ENCODE measurements at regions not wholly inside any gene's neighbourhood (a gene's known extent, or its start where the extent isn't known, plus 50 kb on each side); places are given as distances from the start of the nearest gene placed in this dataset.
"Not testable (repeated sequence)": the region's sequence is repeated elsewhere in the genome, so short reads cannot be mapped to it uniquely, and the experiment has no call there.

- DNase-seq (ENCODE audit: low read depth): no peak
These were observed 231.5 kb upstream of the TARS1 start for GRCh38 chr5:33209252-33209651.

- not testable (repeated sequence) for DNase-seq (ENCODE audit: low read depth)
These were observed 230.5 kb upstream of the TARS1 start for GRCh38 chr5:33210221-33210620.

DNA sequence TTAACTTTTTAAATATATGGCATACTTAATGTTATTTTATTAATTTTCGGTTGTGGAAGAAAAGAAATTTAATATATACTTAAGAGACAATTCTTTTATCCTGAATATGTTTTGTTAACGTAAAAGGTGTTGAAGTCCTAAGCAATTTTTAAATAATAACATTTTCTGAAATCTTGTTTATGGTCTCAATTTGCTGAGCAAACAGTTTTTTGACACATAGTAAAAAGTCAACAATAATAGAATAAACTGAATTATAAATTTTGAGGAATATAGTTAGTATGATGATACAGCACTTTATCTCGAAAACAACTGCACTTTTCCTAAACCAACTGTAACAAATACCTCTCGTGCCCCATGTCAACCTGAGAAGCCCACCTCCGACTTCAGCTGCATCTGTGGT, 229.8 kb upstream of the TARS1 start:
- DNase-seq (ENCODE audit: low read depth): no peak

DNA sequence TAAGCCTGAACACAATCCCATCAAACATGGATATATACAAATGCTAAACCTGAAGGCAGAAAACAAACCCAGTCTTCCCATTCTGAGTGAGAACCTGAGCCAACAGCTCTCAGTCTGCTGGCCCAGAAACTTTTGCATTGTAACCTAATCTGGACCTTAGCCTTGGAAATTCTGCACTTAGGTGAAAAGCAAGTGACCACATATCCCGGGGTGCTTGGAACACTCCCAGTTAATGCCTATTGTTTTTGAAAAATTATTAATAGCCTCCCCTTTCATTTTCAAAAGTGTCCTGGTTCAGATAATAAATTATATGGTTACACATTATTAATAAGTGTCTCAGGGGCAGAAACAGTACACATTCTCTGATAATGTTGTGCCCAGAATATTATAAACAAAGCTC, 228.3 kb upstream of the TARS1 start:
- DNase-seq (ENCODE audit: low read depth): no peak

GRCh38 chr5:33212900-33213299, 227.9 kb upstream of the TARS1 start:
- no peak for DNase-seq (ENCODE audit: low read depth)

GRCh38 chr5:33223563-33224284, 217.0 kb upstream of the TARS1 start:
- DNase-seq (ENCODE audit: low read depth): no peak

DNA sequence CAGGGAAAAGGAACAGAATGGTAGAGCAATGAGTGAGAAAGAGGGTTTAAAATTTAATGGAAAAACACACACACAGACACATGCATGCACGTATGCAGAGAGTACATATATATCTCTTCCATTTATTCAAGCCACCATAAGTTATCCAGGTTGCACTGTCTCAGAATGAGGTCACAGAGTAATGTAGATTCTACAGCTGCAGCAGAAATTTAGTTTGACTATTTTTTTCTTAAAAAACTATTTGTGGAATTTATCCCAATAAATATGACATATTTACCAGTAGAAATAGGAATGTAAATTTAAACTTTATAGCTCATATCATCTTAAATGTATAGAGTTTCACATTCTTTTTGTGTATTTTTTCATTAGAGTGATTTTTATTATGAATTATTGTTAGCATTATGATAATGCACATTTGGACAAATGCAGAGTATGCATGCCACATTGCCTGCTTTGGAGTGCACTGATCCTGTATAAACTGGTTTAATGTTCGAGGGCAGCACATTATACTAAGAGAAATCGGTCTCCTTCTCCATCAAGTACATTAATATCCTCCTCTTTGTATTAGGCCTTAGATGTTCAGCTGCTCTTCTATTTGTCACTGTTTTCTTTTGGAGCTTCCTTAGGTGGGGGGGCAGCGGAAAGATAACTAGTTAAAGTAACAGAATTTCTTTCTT, 216.3 kb upstream of the TARS1 start:
- no peak for DNase-seq (ENCODE audit: low read depth)

GRCh38 chr5:33227247-33227646, 213.5 kb upstream of the TARS1 start:
- DNase-seq (ENCODE audit: low read depth): no peak

- no peak for DNase-seq (ENCODE audit: low read depth)
These were observed 213.0 kb upstream of the TARS1 start for GRCh38 chr5:33227746-33228145.

GRCh38 chr5:33228149-33228548, 212.6 kb upstream of the TARS1 start:
- DNase-seq (ENCODE audit: low read depth): no peak

- no peak for DNase-seq (ENCODE audit: low read depth)
These were observed 211.5 kb upstream of the TARS1 start for GRCh38 chr5:33229216-33229615.

DNA sequence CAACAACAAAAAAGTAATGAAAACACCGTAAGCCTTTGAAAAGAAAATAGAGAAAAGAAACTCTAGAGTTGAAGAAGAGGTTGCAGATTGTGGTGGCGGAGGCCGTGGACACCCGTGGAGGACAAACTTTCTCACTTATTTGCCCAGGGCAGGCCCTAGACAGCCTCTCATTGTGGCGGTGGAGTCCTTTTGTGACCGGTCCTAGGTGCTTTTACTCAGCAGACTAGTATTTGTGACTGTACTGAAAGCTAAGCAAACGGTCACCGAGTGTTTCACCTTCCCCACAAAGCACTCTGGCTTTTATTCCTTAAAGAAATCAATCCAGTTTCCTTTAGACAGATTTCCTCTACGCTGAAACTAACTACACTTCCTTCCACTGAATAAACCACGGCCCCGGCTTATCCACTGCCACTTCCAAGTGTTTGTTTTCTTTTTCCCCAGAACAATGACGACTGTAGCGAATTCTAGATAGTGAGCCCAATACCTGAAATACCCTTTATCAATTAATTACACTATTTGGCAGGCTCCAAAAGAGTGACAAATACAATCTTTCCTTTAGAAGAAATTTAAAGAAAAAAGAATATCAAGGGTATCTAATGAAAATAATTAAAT, 210.2 kb upstream of the TARS1 start:
- no peak for DNase-seq (ENCODE audit: low read depth)

DNA sequence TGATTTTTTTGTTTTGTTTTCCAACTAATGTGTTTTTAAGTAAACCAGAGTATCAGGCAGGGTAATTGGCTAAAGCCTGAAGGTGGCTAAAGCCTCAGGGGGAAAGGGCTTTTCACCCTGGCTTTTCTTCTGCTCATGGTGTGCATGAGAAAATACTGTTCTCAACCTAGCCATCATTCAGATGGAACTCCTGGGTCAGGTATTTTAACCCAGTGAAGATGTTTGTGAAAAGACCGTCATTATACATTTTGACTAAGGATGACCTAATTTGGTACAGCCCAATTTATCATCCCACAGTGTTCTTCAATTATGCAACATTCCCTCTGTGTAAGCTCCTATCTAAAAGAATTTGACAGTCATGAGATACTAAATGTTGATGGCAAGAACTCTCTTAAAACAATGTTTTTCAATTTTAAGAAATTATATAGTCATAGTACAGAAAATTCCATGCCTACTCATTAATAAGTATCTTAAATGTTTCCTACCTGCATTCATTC, 209.5 kb upstream of the TARS1 start:
- DNase-seq (ENCODE audit: low read depth): no peak

DNA sequence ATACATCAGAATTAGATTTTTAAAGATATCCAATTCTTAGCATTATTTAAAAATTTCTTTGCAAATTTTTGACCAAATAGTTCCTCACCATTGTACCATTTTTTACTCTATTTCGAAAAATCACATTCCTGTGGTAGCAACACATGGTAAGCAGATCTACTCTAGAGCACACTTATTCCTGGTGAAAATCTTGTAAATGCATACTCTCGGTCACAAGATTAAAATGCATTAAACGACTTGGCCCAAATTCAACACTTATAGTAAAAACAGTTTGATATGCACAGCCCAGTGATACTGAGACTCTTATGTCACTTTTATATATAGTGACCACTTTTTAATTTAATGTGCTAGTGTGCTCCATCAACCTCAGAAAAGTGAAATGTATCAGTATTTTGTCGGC, 208.8 kb upstream of the TARS1 start:
- no peak for DNase-seq (ENCODE audit: low read depth)

GRCh38 chr5:33232731-33233505, 207.8 kb upstream of the TARS1 start:
- no peak for DNase-seq (ENCODE audit: low read depth)

GRCh38 chr5:33235304-33235703, 205.5 kb upstream of the TARS1 start:
- DNase-seq (ENCODE audit: low read depth): no peak

- DNase-seq (ENCODE audit: low read depth): no peak
These were observed 204.9 kb upstream of the TARS1 start for GRCh38 chr5:33235824-33236223.

GRCh38 chr5:33237471-33237870, 203.3 kb upstream of the TARS1 start:
- DNase-seq (ENCODE audit: low read depth): no peak

DNA sequence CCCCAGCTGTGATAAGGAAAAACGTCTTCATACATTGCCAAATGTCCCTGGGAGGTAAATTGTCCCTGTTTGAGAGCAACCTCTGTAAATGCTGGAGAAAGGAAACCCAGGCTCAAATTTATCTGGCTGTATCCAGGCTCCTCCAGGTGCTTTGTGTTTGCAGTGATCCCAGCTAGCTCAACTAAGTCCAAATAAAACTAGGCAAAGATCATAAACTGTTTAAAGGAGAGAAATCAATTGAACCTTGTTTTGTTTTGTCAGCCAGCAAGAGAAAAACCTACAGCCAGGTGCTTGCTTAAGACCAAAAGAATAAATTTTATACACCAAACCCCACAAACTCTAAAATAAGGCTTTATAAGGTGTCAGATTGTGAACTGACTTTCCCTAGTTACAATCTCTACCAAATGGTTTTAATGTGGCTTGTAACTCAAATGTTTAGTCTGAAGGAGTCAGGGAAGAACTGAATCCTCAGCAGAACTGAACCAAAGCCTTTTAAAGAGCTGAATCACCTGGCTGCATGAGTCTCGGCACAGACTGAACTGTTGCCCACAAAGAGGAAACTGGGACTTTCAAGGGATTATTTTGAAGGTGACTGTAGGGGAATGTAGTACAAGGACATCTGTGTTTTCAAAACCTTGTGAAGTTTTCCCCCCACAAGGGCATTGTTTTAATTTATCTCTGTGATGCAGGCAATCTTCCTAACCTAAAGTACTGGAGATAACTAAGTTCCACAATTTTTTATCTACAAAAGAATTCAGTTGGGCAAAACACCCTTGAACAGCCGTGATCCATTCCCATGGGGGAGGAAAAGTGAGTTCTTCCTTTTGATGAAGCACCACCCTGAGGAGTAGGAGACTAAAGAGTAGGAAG, 201.7 kb upstream of the TARS1 start:
- no peak for DNase-seq (ENCODE audit: low read depth)

DNA sequence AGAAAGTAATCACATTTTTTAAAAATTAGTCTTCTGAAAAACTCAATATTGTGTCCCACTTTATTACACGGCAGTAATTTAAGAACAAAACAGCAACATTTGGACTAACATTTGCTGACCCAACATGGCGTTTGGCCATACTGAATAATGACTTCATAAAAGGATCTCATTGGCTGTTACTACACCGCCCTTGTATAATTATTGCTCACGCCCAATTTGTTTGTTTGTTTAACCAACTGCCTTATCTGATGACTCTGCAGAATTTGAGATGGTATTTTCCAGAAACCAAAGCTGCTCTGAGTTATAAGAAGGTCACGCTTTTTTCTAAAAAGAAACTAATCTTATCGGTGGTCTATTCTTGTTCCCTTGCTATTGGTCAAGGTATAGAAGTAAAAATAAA, 200.2 kb upstream of the TARS1 start:
- DNase-seq (ENCODE audit: low read depth): no peak

GRCh38 chr5:33241802-33242201, 199.0 kb upstream of the TARS1 start:
- no peak for DNase-seq (ENCODE audit: low read depth)

DNA sequence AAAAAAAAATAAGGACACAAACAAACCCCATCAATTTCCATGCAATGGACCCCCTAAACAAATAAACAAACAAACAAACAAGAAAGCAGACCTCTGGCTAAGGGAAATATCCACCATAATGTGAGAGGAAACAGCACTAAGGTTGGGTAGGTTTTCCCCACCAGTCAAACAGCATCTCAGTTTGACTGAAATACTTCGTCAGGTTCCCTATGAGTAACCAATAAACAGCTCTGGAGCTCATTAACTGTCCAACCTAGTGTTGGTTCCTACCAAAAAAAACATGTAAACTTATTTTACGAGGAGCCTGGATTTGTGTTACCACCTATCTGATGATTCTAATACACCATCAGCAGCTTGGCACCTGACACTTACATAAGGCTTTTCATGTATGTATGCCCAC, 198.5 kb upstream of the TARS1 start:
- DNase-seq (ENCODE audit: low read depth): no peak

All from HS-27A (cell line).